ENCODE measurements at regions not wholly inside any gene's neighbourhood (a gene's known extent, or its start where the extent isn't known, plus 50 kb on each side); places are given as distances from the start of the nearest gene placed in this dataset.

GRCh38 chrY:8809076-8809475 is 528.2 kb upstream of the TSPY4 start:
- dilution Hi-C loops (cut with MboI; ENCODE audit: extremely low pct_ligation_motif_present, low sequenced_read_pairs) = no loop called here
- no peak for FAIRE-seq

More at GRCh38 chrY:8809076-8809475, 528.2 kb upstream of the TSPY4 start:
- no TSS peak for BruUV-seq (replicated peaks)
- H2AFZ ChIP-seq (ENCODE audit: low read depth, low read length) = no peak overlapping the region
- CTCF ChIA-PET = no interaction called here
- H3K9me1 ChIP-seq (replicated peaks; ENCODE audit: control insufficient read depth, extremely low read depth, insufficient read depth, low read length) = no peaks in the 10 kb centered on the region
- no peaks in the 10 kb centered on the region for H3K36me3 ChIP-seq (ENCODE audit: control insufficient read depth in 2 of 2, extremely low read depth in 1 of 2, insufficient read depth in 2 of 2, low read length in 2 of 2)
- H3K27me3 ChIP-seq (ENCODE audit: control insufficient read depth in 2 of 2, insufficient read depth in 2 of 2, low read length in 2 of 2) = no peaks in the 10 kb centered on the region
- no peaks in the 10 kb centered on the region for H3K9me3 ChIP-seq (replicated peaks; ENCODE audit: control insufficient read depth, insufficient read depth, low read length)
- no peak for TF ChIP-seq FOS (IDR thresholded peaks at IDR 0.05; ENCODE audit: borderline replicate concordance, insufficient read depth, low read length)
- no peak for TF ChIP-seq MAX (IDR thresholded peaks at IDR 0.05; ENCODE audit: insufficient read depth, insufficient read length)
- no peak for TF ChIP-seq CTCF (IDR thresholded peaks at IDR 0.05; ENCODE audit: extremely low read depth in 1 of 2, insufficient read depth in 1 of 2, low read depth in 1 of 2, low read length in 2 of 2)
- POLR2A ChIA-PET = no interaction called here
- no peaks in the 10 kb centered on the region for H4K20me1 ChIP-seq (replicated peaks; ENCODE audit: control insufficient read depth, extremely low read depth, insufficient read depth, low read length)
- no peak for DNase-seq (ENCODE audit: low read depth, low spot score)
- intact Hi-C loops (cut with micrococcal nuclease) = no loop called here
- H3K4me2 ChIP-seq (ENCODE audit: insufficient read depth, low read length) = no peak overlapping the region
- H3K9ac ChIP-seq (replicated peaks; ENCODE audit: extremely low read depth, insufficient read depth, low read length) = no peak overlapping the region
- no peaks in the 10 kb centered on the region for H3K4me1 ChIP-seq (ENCODE audit: control insufficient read depth, extremely low read depth, insufficient read depth, low read length)
- H3K27ac ChIP-seq (ENCODE audit: insufficient read depth, low read depth, low read length) = no peak overlapping the region
- H3K79me2 ChIP-seq (ENCODE audit: control insufficient read depth, insufficient read depth, low read length) = no peaks in the 10 kb centered on the region
- H3K4me3 ChIP-seq (replicated peaks in 1 of 3; ENCODE audit: insufficient read depth in 1 of 3, low read depth in 1 of 3, low read length in 3 of 3) = no peak overlapping the region

Measured in endothelial cell of umbilical vein (primary cell).